ENCODE measurements at regions not wholly inside any gene's neighbourhood (a gene's known extent, or its start where the extent isn't known, plus 50 kb on each side); places are given as distances from the start of the nearest gene placed in this dataset.

DNA sequence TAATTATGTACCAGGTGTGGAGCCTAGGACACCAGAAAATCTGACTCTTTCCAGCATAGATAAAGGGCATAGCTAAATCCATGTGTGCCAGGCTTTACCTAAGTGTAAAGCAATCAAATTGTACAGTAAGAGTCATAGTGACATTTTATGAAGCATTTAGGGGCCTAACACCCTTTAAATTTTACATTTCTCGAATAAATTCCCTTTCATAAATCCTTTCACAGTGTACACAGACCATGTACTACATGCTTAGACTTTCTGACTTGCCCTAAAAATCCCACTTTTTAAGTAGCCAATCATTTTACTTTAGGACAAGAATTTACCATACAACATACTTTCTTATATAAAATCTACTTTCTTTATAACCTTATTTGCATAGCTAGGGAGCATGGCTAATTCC lies 727.6 kb upstream of the LUZP2 start:
- no peak for DNase-seq
- TF ChIP-seq, protein P1, sequence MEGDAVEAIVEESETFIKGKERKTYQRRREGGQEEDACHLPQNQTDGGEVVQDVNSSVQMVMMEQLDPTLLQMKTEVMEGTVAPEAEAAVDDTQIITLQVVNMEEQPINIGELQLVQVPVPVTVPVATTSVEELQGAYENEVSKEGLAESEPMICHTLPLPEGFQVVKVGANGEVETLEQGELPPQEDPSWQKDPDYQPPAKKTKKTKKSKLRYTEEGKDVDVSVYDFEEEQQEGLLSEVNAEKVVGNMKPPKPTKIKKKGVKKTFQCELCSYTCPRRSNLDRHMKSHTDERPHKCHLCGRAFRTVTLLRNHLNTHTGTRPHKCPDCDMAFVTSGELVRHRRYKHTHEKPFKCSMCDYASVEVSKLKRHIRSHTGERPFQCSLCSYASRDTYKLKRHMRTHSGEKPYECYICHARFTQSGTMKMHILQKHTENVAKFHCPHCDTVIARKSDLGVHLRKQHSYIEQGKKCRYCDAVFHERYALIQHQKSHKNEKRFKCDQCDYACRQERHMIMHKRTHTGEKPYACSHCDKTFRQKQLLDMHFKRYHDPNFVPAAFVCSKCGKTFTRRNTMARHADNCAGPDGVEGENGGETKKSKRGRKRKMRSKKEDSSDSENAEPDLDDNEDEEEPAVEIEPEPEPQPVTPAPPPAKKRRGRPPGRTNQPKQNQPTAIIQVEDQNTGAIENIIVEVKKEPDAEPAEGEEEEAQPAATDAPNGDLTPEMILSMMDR (conservative IDR thresholded peaks at IDR 0.05): no peak
- TF ChIP-seq EZH2 (IDR thresholded peaks at IDR 0.05; ENCODE audit: low read depth): no peak

DNA sequence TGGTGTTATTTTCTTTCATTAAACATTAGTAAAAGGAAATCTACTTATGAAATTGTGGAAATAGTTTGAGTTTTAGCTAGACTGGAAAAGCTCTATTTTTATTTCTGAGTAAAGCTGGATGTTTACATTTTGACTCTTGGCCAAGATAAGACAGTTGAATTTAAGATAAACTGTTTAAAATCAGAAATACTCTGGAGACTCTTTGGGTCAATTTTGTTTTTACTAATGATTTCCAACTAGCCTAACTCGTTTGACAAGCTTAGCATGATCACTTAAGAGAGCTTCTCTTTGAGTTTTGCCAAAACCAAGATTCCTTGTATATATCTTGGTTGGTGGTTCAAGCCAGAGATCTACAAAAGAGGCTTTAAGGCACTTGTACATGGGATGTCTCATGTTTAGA lies 724.8 kb upstream of the LUZP2 start:
- TF ChIP-seq, protein P1 (conservative IDR thresholded peaks at IDR 0.05): no peak
- Histone ChIP-seq H3K27me3 (ENCODE audit: insufficient read depth, low read depth) (no peaks in the 10 kb centered on the region), H3K4me2 (no peak overlapping the region), H3K4me1 (replicated peaks; ENCODE audit: insufficient read depth) (no peaks in the 10 kb centered on the region), H3K27ac (no peak overlapping the region), H3K9me3 (ENCODE audit: insufficient read depth, low read depth) (0 out of 2 replicates have a peak, but pooled peaks cover 4% of the 10 kb centered on the region), H3K36me3 (ENCODE audit: low read depth) (no peaks in the 10 kb centered on the region), H4K20me1 (ENCODE audit: insufficient read depth) (no peaks in the 10 kb centered on the region), H3K4me3 (no peak overlapping the region), H3F3A (ENCODE audit: insufficient read depth, low read depth) (no peaks in the 10 kb centered on the region), H3K9me2 (ENCODE audit: insufficient read depth) (no peaks in the 10 kb centered on the region), H2AFZ (no peak overlapping the region), H3K79me2 (ENCODE audit: low read depth) (no peaks in the 10 kb centered on the region)
- DNase-seq: no peak
- ChIA-PET POLR2A (ENCODE audit: unreplicated experiment) (no interaction called here), CTCF (no interaction called here)
- intact Hi-C loops (cut with micrococcal nuclease; ENCODE audit: unreplicated experiment): no loop called here
- no TSS peak for BruUV-seq (replicated peaks)

More for the DNA sequence above, 727.6 kb upstream of the LUZP2 start:
- no peak overlapping the region for H3K27ac ChIP-seq
- H3K79me2 ChIP-seq (ENCODE audit: low read depth): no peaks in the 10 kb centered on the region
- no peaks in the 10 kb centered on the region for H3K27me3 ChIP-seq (ENCODE audit: insufficient read depth, low read depth)
- 0 out of 2 replicates have a peak, but pooled peaks cover 4% of the 10 kb centered on the region for H3K9me3 ChIP-seq (ENCODE audit: insufficient read depth, low read depth)
- no TSS peak for BruUV-seq (replicated peaks)
- no peaks in the 10 kb centered on the region for H3K4me1 ChIP-seq (replicated peaks; ENCODE audit: insufficient read depth)
- H3K9me2 ChIP-seq (ENCODE audit: insufficient read depth): no peaks in the 10 kb centered on the region
- no peaks in the 10 kb centered on the region for H4K20me1 ChIP-seq (ENCODE audit: insufficient read depth)
- intact Hi-C loops (cut with micrococcal nuclease; ENCODE audit: unreplicated experiment): no loop called here
- H3K4me2 ChIP-seq: no peak overlapping the region
- no peak overlapping the region for H2AFZ ChIP-seq
- POLR2A ChIA-PET (ENCODE audit: unreplicated experiment): no interaction called here
- CTCF ChIA-PET: no interaction called here
- no peaks in the 10 kb centered on the region for H3F3A ChIP-seq (ENCODE audit: insufficient read depth, low read depth)
- H3K4me3 ChIP-seq: no peak overlapping the region
- H3K36me3 ChIP-seq (ENCODE audit: low read depth): no peaks in the 10 kb centered on the region

DNA sequence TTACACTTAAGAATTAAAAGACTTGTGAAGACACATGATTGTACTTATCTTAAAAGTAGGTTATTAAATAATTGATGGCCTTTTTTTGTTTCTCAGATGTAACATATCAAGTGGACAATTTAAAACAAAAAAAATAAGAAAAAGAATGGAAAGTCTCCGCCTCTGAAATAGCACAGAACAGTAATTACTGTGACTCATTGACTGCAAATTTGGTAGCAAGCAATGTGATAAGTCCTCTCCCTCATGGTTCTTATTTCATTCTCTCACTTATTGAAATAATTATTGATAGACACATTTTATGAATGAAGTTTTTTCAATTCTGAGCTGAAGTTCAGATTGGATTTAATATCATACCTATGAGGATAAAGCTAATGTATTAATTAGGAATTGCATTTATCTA lies 717.9 kb upstream of the LUZP2 start:
- no TSS peak for BruUV-seq (replicated peaks)
- CTCF ChIA-PET: no interaction called here
- no peak for TF ChIP-seq EZH2 (IDR thresholded peaks at IDR 0.05; ENCODE audit: low read depth)
- TF ChIP-seq, protein P1 (conservative IDR thresholded peaks at IDR 0.05): no peak

More for the DNA sequence above, 717.9 kb upstream of the LUZP2 start:
- intact Hi-C loops (cut with micrococcal nuclease; ENCODE audit: unreplicated experiment): no loop called here
- H3K4me2 ChIP-seq: no peak overlapping the region
- DNase-seq: no peak
- no peaks in the 10 kb centered on the region for H3K4me1 ChIP-seq (replicated peaks; ENCODE audit: insufficient read depth)
- no peaks in the 10 kb centered on the region for H4K20me1 ChIP-seq (ENCODE audit: insufficient read depth)
- H3K9me2 ChIP-seq (ENCODE audit: insufficient read depth): no peaks in the 10 kb centered on the region; the same call in 1 of the 2 replicates
- H3K9me3 ChIP-seq (ENCODE audit: insufficient read depth, low read depth): no peaks in the 10 kb centered on the region
- no peak overlapping the region for H2AFZ ChIP-seq
- no peaks in the 10 kb centered on the region for H3K27me3 ChIP-seq (ENCODE audit: insufficient read depth, low read depth)
- H3F3A ChIP-seq (ENCODE audit: insufficient read depth, low read depth): no peaks in the 10 kb centered on the region
- POLR2A ChIA-PET (ENCODE audit: unreplicated experiment): no interaction called here
- H3K79me2 ChIP-seq (ENCODE audit: low read depth): no peaks in the 10 kb centered on the region
- H3K4me3 ChIP-seq: no peak overlapping the region
- no peak overlapping the region for H3K27ac ChIP-seq
- H3K36me3 ChIP-seq (ENCODE audit: low read depth): no peaks in the 10 kb centered on the region

All from PC-9 (cell line).